CD14-positive monocyte (primary cell): ENCODE measurements at regions not wholly inside any gene's neighbourhood (a gene's known extent, or its start where the extent isn't known, plus 50 kb on each side); places are given as distances from the start of the nearest gene placed in this dataset.

Experiments used
- DNase-seq, 3 donors: peaks; one replicate each; pipeline ENCODE4 v3.0.0-alpha.2; 2011 to 2022
- H2AFZ ChIP-seq: 2 replicates; pipeline ENCODE4 v1.6.0; 2012; ENCODE audit warnings: mild to moderate bottlenecking, low read depth, low read length, inconsistent platforms; ENCODE audit not compliant: insufficient read depth, poor library complexity, severe bottlenecking
- H3K27ac ChIP-seq, 2 donors: 1 replicate in 1 of 2; 2 replicates in 1 of 2; pipeline ENCODE4 v1.5.1; 2012 to 2013; ENCODE audit warnings: low read length in 2 of 2, control low read depth in 1 of 2, inconsistent platforms in 1 of 2, low read depth in 1 of 2, mild to moderate bottlenecking in 1 of 2
- H3K27me3 ChIP-seq, 2 donors: one replicate each; pipeline versions ENCODE4 v1.6.0 to v1.6.1; 2011 to 2013; ENCODE audit warnings: low read length in 2 of 2; ENCODE audit not compliant: control insufficient read depth in 2 of 2, insufficient read depth in 2 of 2
- H3K36me3 ChIP-seq, 2 donors: replicated peaks in 1 of 2; 1 replicate in 1 of 2; 2 replicates in 1 of 2; pipeline versions ENCODE4 v1.5.1 to v1.6.1; 2012 to 2013; ENCODE audit warnings: low read length in 2 of 2, control low read depth in 1 of 2, inconsistent platforms in 1 of 2, mild to moderate bottlenecking in 1 of 2; ENCODE audit not compliant: insufficient read depth in 2 of 2, control insufficient read depth in 1 of 2
- H3K4me1 ChIP-seq, 2 donors: 1 replicate in 1 of 2; 2 replicates in 1 of 2; pipeline versions ENCODE4 v1.5.1 to v1.6.1; 2012 to 2013; ENCODE audit warnings: low read length in 2 of 2, control low read depth in 1 of 2, inconsistent platforms in 1 of 2, mild to moderate bottlenecking in 1 of 2, moderate library complexity in 1 of 2; ENCODE audit not compliant: insufficient read depth in 2 of 2, control insufficient read depth in 1 of 2
- H3K4me2 ChIP-seq: replicated peaks from 2 replicates; pipeline ENCODE3; 2012; ENCODE audit warnings: low read length, moderate library complexity, mild to moderate bottlenecking; ENCODE audit not compliant: poor library complexity, severe bottlenecking; ENCODE audit errors: extremely low read depth
- H3K4me3 ChIP-seq, 3 experiments: fragments of 200-600 bp in 1 of 3; sonication (generic) in 1 of 3; replicated peaks in 1 of 3; 1 replicate in 2 of 3; 2 replicates in 1 of 3; pipeline ENCODE4 v1.5.1; 2011 to 2013; ENCODE audit warnings: low read length in 3 of 3, mild to moderate bottlenecking in 3 of 3, control low read depth in 2 of 3, low read depth in 2 of 3, inconsistent platforms in 1 of 3, moderate library complexity in 1 of 3
- H3K79me2 ChIP-seq: 2 replicates; pipeline ENCODE4 v1.6.0; 2012; ENCODE audit warnings: mild to moderate bottlenecking, control low read depth, inconsistent platforms, low read length, moderate library complexity; ENCODE audit not compliant: insufficient read depth
- H3K9ac ChIP-seq: 2 replicates; pipeline ENCODE4 v1.6.0; 2017; ENCODE audit warnings: low read length, mild to moderate bottlenecking; ENCODE audit not compliant: insufficient read depth, poor library complexity, severe bottlenecking
- H3K9me3 ChIP-seq, 2 donors: replicated peaks in 1 of 2; 1 replicate in 1 of 2; 2 replicates in 1 of 2; pipeline versions ENCODE4 v1.5.1 to v1.6.1; 2012 to 2013; ENCODE audit warnings: low read length in 2 of 2, control low read depth in 1 of 2; ENCODE audit not compliant: control insufficient read depth in 1 of 2, insufficient read depth in 1 of 2
- H4K20me1 ChIP-seq: 2 replicates; pipeline ENCODE4 v1.6.0; 2012; ENCODE audit warnings: mild to moderate bottlenecking, low read length, control low read depth, moderate library complexity; ENCODE audit not compliant: insufficient read depth
- H3K27ac Mint-ChIP-seq, 7 donors: one replicate each; pipeline ENCODE4 v1.8.0; 2020; ENCODE audit warnings: mild to moderate bottlenecking in 7 of 7, mixed read lengths in 7 of 7, moderate library complexity in 6 of 7, inconsistent platforms in 2 of 7
- H3K27me3 Mint-ChIP-seq, 3 donors: one replicate each; pipeline ENCODE4 v1.8.0; 2021 to 2022; ENCODE audit warnings: low read depth in 3 of 3, mild to moderate bottlenecking in 3 of 3, mixed read lengths in 3 of 3, moderate library complexity in 3 of 3, inconsistent platforms in 1 of 3
- H3K36me3 Mint-ChIP-seq, 2 donors: one replicate each; pipeline ENCODE4 v1.8.0; 2020; ENCODE audit warnings: mixed read lengths in 2 of 2, inconsistent platforms in 1 of 2, mild to moderate bottlenecking in 1 of 2
- H3K4me1 Mint-ChIP-seq: one replicate; pipeline ENCODE4 v1.8.0; 2020; ENCODE audit warnings: mild to moderate bottlenecking, mixed read lengths
- H3K4me3 Mint-ChIP-seq, 2 donors: one replicate each; pipeline ENCODE4 v1.8.0; 2020; ENCODE audit warnings: mild to moderate bottlenecking in 2 of 2, mixed read lengths in 2 of 2, moderate library complexity in 1 of 2
- H3K9me3 Mint-ChIP-seq, 7 donors: one replicate each; pipeline ENCODE4 v1.8.0; 2020 to 2022; ENCODE audit warnings: mixed read lengths in 7 of 7, mild to moderate bottlenecking in 6 of 7, moderate library complexity in 6 of 7, inconsistent platforms in 2 of 7
- WGBS: methylation state at CpG from one replicate; pipeline ENCODE4 v1.1.5; 2013; ENCODE audit warnings: missing lambda C conversion rate; ENCODE audit not compliant: insufficient coverage; 5-methylcytosine and 5-hydroxymethylcytosine counted together
- intact Hi-C, 2 donors: fragments of 100-400 bp; cut with micrococcal nuclease; formaldehyde crosslinking; loops; one replicate each; pipeline versions ENCODE4 v1.15.0 to v1.15.1; 2023
- TF ChIP-seq, protein P1 (sequence below): fragments of 200-600 bp; IDR thresholded peaks from one replicate; pipeline ENCODE4 v1.8.0; 2022; ENCODE audit warnings: antibody characterized with exemption, mild to moderate bottlenecking

GRCh38 chr19:30137747-30138146 is 195.7 kb downstream of the URI1 start:
- no peaks in the 10 kb centered on the region for H4K20me1 ChIP-seq
- intact Hi-C loops, result no loop called here
- Mint-ChIP-seq H3K36me3 (no peaks in the 10 kb centered on the region), H3K4me3 (no peak overlapping the region), H3K9me3 (peaks cover 0 to 6% (median 3%) of the 10 kb centered on the region in 7 donors), H3K4me1 (no peaks in the 10 kb centered on the region), H3K27ac (no peak overlapping the region), H3K27me3 (peaks cover 0 to 5% (median 4%) of the 10 kb centered on the region in 3 donors)
- H3K27me3 ChIP-seq, result no peaks in the 10 kb centered on the region
- H2AFZ ChIP-seq, result no peak overlapping the region
- H3K27ac ChIP-seq, result no peak overlapping the region
- H3K79me2 ChIP-seq, result no peaks in the 10 kb centered on the region
- H3K36me3 ChIP-seq, result no peaks in the 10 kb centered on the region
- no peaks in the 10 kb centered on the region for H3K9me3 ChIP-seq
- no peak for DNase-seq
- 100% methylated on average over 1 of the region's 5 CpGs for WGBS
- TF ChIP-seq, protein P1, sequence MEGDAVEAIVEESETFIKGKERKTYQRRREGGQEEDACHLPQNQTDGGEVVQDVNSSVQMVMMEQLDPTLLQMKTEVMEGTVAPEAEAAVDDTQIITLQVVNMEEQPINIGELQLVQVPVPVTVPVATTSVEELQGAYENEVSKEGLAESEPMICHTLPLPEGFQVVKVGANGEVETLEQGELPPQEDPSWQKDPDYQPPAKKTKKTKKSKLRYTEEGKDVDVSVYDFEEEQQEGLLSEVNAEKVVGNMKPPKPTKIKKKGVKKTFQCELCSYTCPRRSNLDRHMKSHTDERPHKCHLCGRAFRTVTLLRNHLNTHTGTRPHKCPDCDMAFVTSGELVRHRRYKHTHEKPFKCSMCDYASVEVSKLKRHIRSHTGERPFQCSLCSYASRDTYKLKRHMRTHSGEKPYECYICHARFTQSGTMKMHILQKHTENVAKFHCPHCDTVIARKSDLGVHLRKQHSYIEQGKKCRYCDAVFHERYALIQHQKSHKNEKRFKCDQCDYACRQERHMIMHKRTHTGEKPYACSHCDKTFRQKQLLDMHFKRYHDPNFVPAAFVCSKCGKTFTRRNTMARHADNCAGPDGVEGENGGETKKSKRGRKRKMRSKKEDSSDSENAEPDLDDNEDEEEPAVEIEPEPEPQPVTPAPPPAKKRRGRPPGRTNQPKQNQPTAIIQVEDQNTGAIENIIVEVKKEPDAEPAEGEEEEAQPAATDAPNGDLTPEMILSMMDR, result no peak
- no peak overlapping the region for H3K4me3 ChIP-seq
- no peaks in the 10 kb centered on the region for H3K4me1 ChIP-seq
- no peak overlapping the region for H3K4me2 ChIP-seq
- H3K9ac ChIP-seq, result no peak overlapping the region

DNA sequence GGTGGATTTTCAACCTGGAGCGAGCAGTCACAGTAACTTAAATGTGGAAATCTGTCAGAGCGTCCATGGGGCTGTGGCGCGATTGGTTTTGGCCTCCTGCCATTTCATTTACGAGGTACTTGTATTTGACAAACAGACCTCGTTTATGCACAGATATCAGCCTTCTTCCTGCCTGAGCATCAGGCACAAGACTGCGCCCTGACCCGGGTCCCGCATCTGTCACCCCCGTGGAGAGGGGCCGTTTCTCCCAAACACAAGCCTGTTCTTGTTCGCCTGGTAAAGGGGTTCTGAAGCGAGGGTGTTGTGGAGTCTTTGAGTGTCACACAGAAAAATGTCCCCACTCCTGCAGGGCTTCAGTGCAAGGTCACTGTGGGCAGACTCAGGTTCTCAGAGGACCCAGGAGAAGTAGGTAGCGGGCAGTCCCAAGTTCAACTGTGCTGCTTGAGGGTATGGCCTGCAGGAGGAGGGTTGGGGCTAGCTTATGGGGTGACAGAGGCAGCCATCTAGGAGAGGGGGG is 202.3 kb downstream of the URI1 start:
- no peak overlapping the region for H3K27ac ChIP-seq
- H3K9me3 ChIP-seq, result no peaks in the 10 kb centered on the region
- Mint-ChIP-seq H3K4me3 (no peak overlapping the region), H3K9me3 (peaks cover 0 to 9% (median 4%) of the 10 kb centered on the region in 7 donors), H3K27me3 (no peaks in the 10 kb centered on the region), H3K27ac (no peak overlapping the region), H3K36me3 (no peaks in the 10 kb centered on the region), H3K4me1 (no peaks in the 10 kb centered on the region)
- H3K79me2 ChIP-seq, result no peaks in the 10 kb centered on the region
- no peaks in the 10 kb centered on the region for H3K27me3 ChIP-seq
- no peak for DNase-seq
- H3K4me1 ChIP-seq, result no peaks in the 10 kb centered on the region
- H4K20me1 ChIP-seq, result no peaks in the 10 kb centered on the region
- WGBS, result 91% methylated on average over 9 of the region's 14 CpGs
- no peaks in the 10 kb centered on the region for H3K36me3 ChIP-seq
- intact Hi-C loops, result no loop called here
- no peak overlapping the region for H3K9ac ChIP-seq
- no peak overlapping the region for H3K4me3 ChIP-seq
- no peak overlapping the region for H3K4me2 ChIP-seq
- TF ChIP-seq, protein P1, result no peak
- H2AFZ ChIP-seq, result no peak overlapping the region
